ENCODE measurements at regions not wholly inside any gene's neighbourhood (a gene's known extent, or its start where the extent isn't known, plus 50 kb on each side); places are given as distances from the start of the nearest gene placed in this dataset.
A peak's percentile ranks its signal among the peaks of the same experiment; 100 is the strongest.
"Not testable (repeated sequence)": the region's sequence is repeated elsewhere in the genome, so short reads cannot be mapped to it uniquely, and the experiment has no call there.

DNA sequence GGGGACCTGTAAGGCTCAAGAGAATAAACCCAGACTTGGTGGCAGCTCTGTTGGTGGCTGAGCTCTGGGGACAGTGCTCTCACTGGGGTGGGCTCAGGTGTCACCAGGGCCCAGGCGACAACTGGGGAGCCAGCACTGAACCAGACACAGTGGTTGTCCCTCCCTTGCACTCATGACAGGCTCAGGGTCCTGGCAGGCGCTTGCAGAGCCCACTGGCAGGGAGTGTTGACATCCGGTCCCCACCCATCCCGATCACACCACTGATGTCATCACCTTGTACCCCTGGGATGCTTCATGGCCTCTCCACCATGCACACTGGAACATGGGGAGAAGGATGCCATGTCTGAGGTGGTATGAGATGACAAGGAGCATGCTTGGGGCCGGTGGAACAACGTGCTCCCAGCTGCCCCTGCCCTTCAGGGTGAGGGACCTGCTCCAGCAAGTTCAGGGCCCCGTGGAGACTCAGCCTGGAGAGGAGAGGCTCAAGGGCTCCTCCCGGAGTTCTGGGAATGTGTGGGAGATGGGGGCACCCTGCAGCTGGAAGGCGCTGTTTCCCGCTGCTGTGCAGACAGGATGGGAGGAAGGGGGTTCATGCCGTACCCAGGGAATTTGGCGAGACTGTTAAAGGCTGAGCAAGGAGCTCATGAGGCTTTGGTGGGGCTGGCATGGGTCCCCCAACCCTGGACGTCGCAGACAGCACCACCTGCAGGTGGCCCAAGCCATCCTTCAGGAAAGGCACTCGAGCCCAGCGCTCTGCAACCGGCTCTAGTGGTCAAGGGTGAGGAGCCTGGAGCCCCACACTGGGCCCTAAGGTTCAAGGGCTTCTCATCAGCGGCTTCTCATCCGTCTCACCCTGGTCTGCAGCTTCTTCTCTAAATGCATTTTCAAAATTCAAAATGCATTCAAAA is 141.1 kb upstream of the ZNF469 start:
- H3K23me2 ChIP-seq (ENCODE audit: low read depth, low read length); H2BK5ac ChIP-seq (ENCODE audit: low read depth, low read length); H3K23ac ChIP-seq (ENCODE audit: insufficient read length); DNase-seq (ENCODE audit: low read depth in 1 of 2, low spot score in 2 of 2); H3K14ac ChIP-seq (ENCODE audit: insufficient read length); H4K91ac ChIP-seq (replicated peaks; ENCODE audit: insufficient read length, low read length); H3K27ac ChIP-seq (ENCODE audit: low read depth, low read length); H3K9ac ChIP-seq (replicated peaks in 1 of 4; ENCODE audit: extremely low read depth in 1 of 4, low read depth in 3 of 4, low read length in 3 of 4); H2AK5ac ChIP-seq (ENCODE audit: low read depth, low read length); H2BK12ac ChIP-seq (ENCODE audit: low read depth, low read length); H3K4me1 ChIP-seq (replicated peaks in 1 of 4; ENCODE audit: control insufficient read depth in 3 of 4, insufficient read depth in 4 of 4, low read length in 3 of 4); H3K56ac ChIP-seq (replicated peaks; ENCODE audit: insufficient read length, low read depth, low read length); H4K20me1 ChIP-seq (replicated peaks in 1 of 2; ENCODE audit: control insufficient read depth in 1 of 2, insufficient read depth in 2 of 2, low read length in 2 of 2); H3K4me2 ChIP-seq (ENCODE audit: insufficient read depth in 1 of 2, low read depth in 2 of 2, low read length in 2 of 2); FAIRE-seq; H4K5ac ChIP-seq (ENCODE audit: insufficient read length, low read depth, low read length); H3K36me3 ChIP-seq (ENCODE audit: control insufficient read depth in 2 of 4, insufficient read depth in 4 of 4, low read length in 3 of 4); POLR2A ChIA-PET (ENCODE audit: partially characterized antibody); H3K4ac ChIP-seq (replicated peaks; ENCODE audit: insufficient read length, low read depth, low read length); H3K79me1 ChIP-seq (ENCODE audit: low read depth, low read length); H2BK120ac ChIP-seq (replicated peaks; ENCODE audit: low read depth, low read length); H2BK15ac ChIP-seq (ENCODE audit: low read length); H3K4me3 ChIP-seq (ENCODE audit: extremely low read depth in 1 of 4, insufficient read depth in 2 of 4, low read depth in 3 of 4, low read length in 4 of 4); H3K18ac ChIP-seq (ENCODE audit: extremely low read depth, low read length); H3K9me3 ChIP-seq (ENCODE audit: insufficient read depth in 2 of 2, low read depth in 1 of 2, low read length in 1 of 2); H2BK20ac ChIP-seq (ENCODE audit: low read length); H3K79me2 ChIP-seq (ENCODE audit: control insufficient read depth in 1 of 2, insufficient read depth in 2 of 2, low read length in 2 of 2); H3K27me3 ChIP-seq (replicated peaks in 1 of 4; ENCODE audit: control insufficient read depth in 3 of 4, extremely low read depth in 1 of 4, insufficient read depth in 3 of 4, low read length in 3 of 4); H2AFZ ChIP-seq (ENCODE audit: low read length): not testable (repeated sequence)
- WGBS, 2 experiments (ENCODE audit: extremely low coverage in 1 of 2, insufficient coverage in 1 of 2, insufficient read length in 1 of 2, insufficient replicate concordance in 2 of 2, low coverage in 1 of 2, low lambda C conversion rate in 2 of 2, missing lambda C conversion rate in 1 of 2), result 89% methylated on average over 16 of the region's 19 CpGs; no CpG with 5 or more reads in 1 of the 2 experiments
- TF ChIP-seq, protein P1, sequence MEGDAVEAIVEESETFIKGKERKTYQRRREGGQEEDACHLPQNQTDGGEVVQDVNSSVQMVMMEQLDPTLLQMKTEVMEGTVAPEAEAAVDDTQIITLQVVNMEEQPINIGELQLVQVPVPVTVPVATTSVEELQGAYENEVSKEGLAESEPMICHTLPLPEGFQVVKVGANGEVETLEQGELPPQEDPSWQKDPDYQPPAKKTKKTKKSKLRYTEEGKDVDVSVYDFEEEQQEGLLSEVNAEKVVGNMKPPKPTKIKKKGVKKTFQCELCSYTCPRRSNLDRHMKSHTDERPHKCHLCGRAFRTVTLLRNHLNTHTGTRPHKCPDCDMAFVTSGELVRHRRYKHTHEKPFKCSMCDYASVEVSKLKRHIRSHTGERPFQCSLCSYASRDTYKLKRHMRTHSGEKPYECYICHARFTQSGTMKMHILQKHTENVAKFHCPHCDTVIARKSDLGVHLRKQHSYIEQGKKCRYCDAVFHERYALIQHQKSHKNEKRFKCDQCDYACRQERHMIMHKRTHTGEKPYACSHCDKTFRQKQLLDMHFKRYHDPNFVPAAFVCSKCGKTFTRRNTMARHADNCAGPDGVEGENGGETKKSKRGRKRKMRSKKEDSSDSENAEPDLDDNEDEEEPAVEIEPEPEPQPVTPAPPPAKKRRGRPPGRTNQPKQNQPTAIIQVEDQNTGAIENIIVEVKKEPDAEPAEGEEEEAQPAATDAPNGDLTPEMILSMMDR (IDR thresholded peaks at IDR 0.05; ENCODE audit: control extremely low read depth in 1 of 3, insufficient read depth in 1 of 3, low read depth in 1 of 3, low read length in 3 of 3), result peak; percentile 41 to 47 (median 45)
- TF ChIP-seq RAD21 (IDR thresholded peaks at IDR 0.05 in 1 of 2, conservative IDR thresholded peaks at IDR 0.05 in 1 of 2; ENCODE audit: low read depth in 2 of 2, low read length in 2 of 2), result peak; percentile 20 to 46; a peak in 3 of 4 replicates
- peak overlapping the region; percentile 5; the same call in 1 of the 2 replicates for H4K8ac ChIP-seq (ENCODE audit: extremely low read depth, insufficient read depth, low read length)
- CTCF ChIA-PET (ENCODE audit: partially characterized antibody), result interaction anchor here (1.5 kb wide), 1 partner anchor 13 kb away, joined by 3 read pairs; no protein-coding TSS in a partner anchor

All from H1 (cell line).